BLaER1 (cell line): ENCODE measurements at regions not wholly inside any gene's neighbourhood (a gene's known extent, or its start where the extent isn't known, plus 50 kb on each side); places are given as distances from the start of the nearest gene placed in this dataset.

Experiments
- H3K27ac ChIP-seq: shearing (Covaris generic); formaldehyde crosslinking; 2 replicates; pipeline ENCODE4 v1.8.1; 2022
- H3K27me3 ChIP-seq: shearing (Covaris generic); formaldehyde crosslinking; 2 replicates; pipeline ENCODE4 v1.8.1; 2022
- H3K36me3 ChIP-seq: shearing (Covaris generic); formaldehyde crosslinking; 2 replicates; pipeline ENCODE4 v1.8.1; 2022
- H3K4me1 ChIP-seq: shearing (Covaris generic); formaldehyde crosslinking; 2 replicates; pipeline ENCODE4 v1.8.1; 2022
- H3K4me2 ChIP-seq: shearing (Covaris generic); formaldehyde crosslinking; 2 replicates; pipeline ENCODE4 v1.8.1; 2022
- H3K4me3 ChIP-seq: shearing (Covaris generic); formaldehyde crosslinking; 2 replicates; pipeline ENCODE4 v1.8.1; 2022
- H3K9ac ChIP-seq: shearing (Covaris generic); formaldehyde crosslinking; 2 replicates; pipeline ENCODE4 v1.8.1; 2022
- H3K9me3 ChIP-seq: shearing (Covaris generic); formaldehyde crosslinking; 2 replicates; pipeline ENCODE4 v1.8.1; 2022
- H4K20me1 ChIP-seq: shearing (Covaris generic); formaldehyde crosslinking; 2 replicates; pipeline ENCODE4 v1.8.1; 2022
- Cebpa-rat ChIP-seq: shearing (Covaris generic); IDR thresholded peaks from 2 replicates; pipeline ENCODE4 v1.8.1; 2022

DNA sequence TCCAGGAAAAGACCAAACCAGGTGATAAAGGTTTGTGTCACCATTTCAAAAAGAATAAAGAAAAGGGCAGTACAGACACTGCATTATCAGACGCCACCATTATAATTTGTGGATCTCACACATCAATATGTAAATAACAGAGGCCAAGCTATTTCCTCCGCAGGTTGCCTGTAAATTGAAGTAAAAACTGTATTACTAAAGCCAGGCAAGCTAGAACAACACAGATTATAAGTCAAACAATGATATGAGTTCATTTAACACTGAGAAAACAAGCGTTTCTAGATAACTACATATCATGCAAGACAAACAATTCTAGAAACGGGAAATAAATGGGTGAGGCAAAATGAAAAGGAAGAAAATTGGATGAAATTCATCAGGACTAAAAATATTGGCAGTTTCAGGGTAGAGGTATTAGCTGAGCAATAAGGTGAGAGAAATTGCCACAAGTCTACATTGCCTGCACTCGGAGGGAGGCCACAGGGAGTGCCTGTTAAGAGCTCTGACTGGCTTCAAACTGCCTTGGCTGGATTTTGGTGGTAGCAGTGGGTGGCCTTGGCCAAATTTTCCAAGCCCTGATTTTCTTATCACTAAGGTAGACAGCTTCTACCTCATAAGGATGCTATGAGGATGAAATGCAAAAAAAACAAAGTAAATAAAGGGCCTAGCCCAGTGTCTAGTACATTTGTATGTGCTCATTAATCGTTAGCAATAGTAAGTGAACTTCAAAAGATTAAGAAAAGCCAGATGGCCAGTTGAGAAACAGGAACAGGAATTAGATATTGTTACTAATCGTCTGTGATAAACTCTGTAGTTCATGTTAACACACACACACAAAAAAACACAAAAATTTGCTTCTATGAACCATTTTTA, 240.0 kb upstream of the NFE2L3 start:
- Histone ChIP-seq H4K20me1 (no peaks in the 10 kb centered on the region), H3K4me1 (no peaks in the 10 kb centered on the region), H3K4me3 (no peak overlapping the region), H3K27me3 (no peaks in the 10 kb centered on the region), H3K9me3 (no peaks in the 10 kb centered on the region), H3K27ac (no peak overlapping the region), H3K36me3 (no peaks in the 10 kb centered on the region), H3K4me2 (no peak overlapping the region), H3K9ac (no peak overlapping the region)
- no peak for TF ChIP-seq Cebpa-rat

DNA sequence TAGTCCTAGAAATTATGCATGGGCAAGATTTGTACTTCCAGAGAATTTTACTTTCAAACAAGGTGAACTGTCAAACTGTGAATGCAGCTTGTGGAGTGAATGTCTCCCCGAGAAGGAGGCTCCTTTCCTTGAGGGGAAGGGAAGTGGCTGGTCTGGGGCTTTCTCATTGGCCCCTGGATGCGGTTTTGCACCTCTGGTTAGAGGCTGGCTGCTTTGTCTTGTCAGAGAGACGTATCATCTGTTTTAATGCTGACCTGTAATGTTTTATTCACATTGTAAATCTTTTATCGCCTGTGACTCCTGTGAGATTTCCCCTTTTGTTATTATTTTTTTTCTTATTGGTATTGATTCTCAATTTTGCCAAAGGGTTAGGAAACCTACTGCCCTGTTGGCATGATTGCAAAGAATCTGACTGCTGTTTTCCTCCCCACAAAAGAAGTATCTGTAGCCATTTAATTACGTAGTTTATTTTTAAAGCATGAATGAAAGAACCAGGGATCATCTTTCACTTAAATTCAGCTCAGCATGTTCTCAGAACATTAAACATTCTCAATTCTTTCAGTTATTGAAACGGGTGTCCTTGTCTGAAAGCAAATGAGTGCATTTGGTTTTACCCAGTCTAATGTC, 238.3 kb upstream of the NFE2L3 start:
- Histone ChIP-seq H3K4me3 (no peak overlapping the region), H3K36me3 (no peaks in the 10 kb centered on the region), H3K9ac (no peak overlapping the region), H3K27me3 (no peaks in the 10 kb centered on the region), H3K9me3 (peaks cover 9% of the 10 kb centered on the region), H4K20me1 (no peaks in the 10 kb centered on the region), H3K27ac (no peak overlapping the region), H3K4me1 (no peaks in the 10 kb centered on the region), H3K4me2 (no peak overlapping the region)
- TF ChIP-seq Cebpa-rat = no peak

DNA sequence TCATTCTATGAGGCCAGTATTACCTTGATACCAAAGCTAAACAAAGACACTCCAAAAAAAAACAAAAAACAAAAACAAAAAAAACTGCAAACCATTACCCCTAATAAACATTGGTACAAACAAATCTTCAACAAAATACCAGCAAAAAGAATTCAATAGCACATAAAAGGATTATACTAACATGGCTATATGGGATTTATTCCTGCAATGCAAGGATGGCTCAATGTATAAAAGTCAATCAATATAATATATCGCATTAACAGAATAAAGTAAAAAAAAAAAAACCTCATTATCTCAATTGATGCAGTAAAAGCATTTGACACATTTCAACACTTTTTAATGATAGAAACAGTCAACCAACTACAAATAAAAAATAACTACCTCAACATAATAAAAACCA, 233.3 kb upstream of the NFE2L3 start:
- H3K9me3 ChIP-seq = peaks cover 14% of the 10 kb centered on the region
- no peak overlapping the region for H3K9ac ChIP-seq
- no peaks in the 10 kb centered on the region for H3K36me3 ChIP-seq
- H3K27me3 ChIP-seq = no peaks in the 10 kb centered on the region
- no peak overlapping the region for H3K4me3 ChIP-seq
- TF ChIP-seq Cebpa-rat = no peak
- H3K27ac ChIP-seq = no peak overlapping the region
- no peaks in the 10 kb centered on the region for H4K20me1 ChIP-seq
- no peaks in the 10 kb centered on the region for H3K4me1 ChIP-seq
- H3K4me2 ChIP-seq = no peak overlapping the region

DNA sequence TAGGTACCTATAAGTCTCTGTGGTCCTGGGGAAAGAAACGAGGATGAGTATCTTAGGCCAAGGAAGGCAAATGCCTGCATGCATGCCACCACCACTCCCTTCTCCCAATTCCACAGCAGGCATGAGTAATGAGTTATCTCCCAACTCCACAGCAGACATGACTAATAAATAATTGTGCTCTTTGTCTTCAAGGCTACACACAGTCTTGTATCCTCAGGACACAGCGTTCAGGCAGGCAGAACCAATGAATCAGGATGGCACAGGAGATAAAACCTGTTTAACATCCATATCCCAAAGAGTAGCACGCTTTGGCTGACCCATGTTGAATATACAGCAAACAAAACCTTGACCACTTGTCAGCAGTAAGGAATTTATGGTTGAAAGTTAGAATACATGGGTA, 229.7 kb upstream of the NFE2L3 start:
- no peaks in the 10 kb centered on the region for H3K36me3 ChIP-seq
- H3K4me1 ChIP-seq = no peaks in the 10 kb centered on the region
- no peak overlapping the region for H3K27ac ChIP-seq
- no peaks in the 10 kb centered on the region for H4K20me1 ChIP-seq
- TF ChIP-seq Cebpa-rat = no peak
- no peak overlapping the region for H3K4me2 ChIP-seq
- H3K4me3 ChIP-seq = no peak overlapping the region
- H3K27me3 ChIP-seq = no peaks in the 10 kb centered on the region
- H3K9me3 ChIP-seq = peaks cover 11% of the 10 kb centered on the region
- H3K9ac ChIP-seq = no peak overlapping the region

DNA sequence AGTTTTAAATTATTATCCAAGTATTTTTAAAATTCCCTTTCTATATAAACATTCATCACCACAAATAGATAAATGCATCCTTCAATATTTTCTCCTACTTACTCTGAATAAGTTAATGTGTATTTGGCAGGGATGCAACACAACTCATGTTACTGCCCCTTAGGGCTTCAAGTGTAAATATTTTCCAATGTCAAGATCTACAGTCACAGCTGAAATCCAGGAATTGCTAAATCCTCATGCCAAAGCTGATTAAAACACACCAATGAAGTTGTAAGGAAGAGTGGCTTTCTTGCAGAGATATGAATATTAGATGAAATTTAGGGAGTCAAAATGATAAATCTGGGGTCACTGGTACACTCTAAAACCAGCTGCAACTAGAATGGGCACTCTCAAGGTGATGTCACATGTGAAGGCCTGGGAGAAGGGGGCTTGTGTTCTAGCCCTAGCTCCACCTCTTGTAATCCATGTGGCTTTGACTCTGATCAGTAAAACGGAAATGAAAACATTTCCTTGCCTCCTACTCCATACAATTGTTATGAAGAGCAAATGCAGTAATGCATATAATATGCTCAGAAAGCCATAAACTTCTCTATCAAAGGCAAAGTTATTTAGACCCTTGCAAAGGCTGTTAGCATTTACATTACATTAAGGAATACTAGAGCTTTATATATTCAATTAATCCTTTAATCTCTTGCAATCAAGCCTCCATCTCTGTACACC, 228.1 kb upstream of the NFE2L3 start:
- TF ChIP-seq Cebpa-rat = no peak
- H3K4me3 ChIP-seq = no peak overlapping the region
- peaks cover 3% of the 10 kb centered on the region; the same call in 1 of the 2 replicates for H3K9me3 ChIP-seq
- H3K27ac ChIP-seq = no peak overlapping the region
- H3K27me3 ChIP-seq = no peaks in the 10 kb centered on the region
- H3K4me1 ChIP-seq = no peaks in the 10 kb centered on the region
- no peak overlapping the region for H3K4me2 ChIP-seq
- H4K20me1 ChIP-seq = no peaks in the 10 kb centered on the region
- no peak overlapping the region for H3K9ac ChIP-seq
- no peaks in the 10 kb centered on the region for H3K36me3 ChIP-seq

DNA sequence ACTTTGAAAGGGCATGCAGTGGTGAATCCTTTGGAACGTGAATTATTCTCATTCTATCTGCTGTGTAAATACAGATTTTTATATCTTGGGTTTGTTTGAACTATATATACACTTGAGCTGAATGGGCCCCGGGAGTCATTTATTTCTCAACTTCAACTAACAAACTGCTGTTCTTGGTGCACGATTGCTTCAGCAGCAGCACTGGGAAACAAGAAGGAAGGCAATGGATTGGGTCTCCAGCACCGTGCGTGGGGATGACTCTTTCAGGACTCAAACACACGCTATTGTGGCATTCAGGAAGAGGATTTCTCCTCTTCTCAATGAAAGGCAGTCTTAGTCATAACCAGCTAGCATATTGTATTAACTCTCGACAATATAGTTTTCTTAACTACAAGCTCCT, 226.0 kb upstream of the NFE2L3 start:
- no peak overlapping the region for H3K4me2 ChIP-seq
- no peaks in the 10 kb centered on the region for H3K36me3 ChIP-seq
- H3K4me3 ChIP-seq = no peak overlapping the region
- no peaks in the 10 kb centered on the region for H3K9me3 ChIP-seq
- no peaks in the 10 kb centered on the region for H3K27me3 ChIP-seq
- TF ChIP-seq Cebpa-rat = no peak
- no peaks in the 10 kb centered on the region for H4K20me1 ChIP-seq
- H3K27ac ChIP-seq = no peak overlapping the region
- no peaks in the 10 kb centered on the region for H3K4me1 ChIP-seq
- H3K9ac ChIP-seq = no peak overlapping the region

DNA sequence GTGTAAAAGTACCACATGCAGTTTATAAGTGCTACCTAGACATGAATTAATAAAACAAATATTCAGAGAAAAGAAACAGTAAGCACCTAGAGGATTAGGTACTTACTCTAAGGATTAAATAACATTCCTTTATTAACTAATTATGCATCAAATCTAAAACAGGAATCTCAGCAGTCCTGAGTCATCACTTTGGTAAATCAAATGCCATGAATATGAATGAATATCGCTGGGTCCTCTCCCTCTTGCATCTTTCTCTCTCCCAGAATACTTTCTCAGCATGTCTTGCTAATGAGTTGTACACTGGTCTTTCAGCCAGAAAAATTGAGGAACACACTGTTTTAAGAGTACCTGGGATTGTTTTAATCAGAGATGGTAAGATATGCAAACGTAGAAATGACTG, 225.5 kb upstream of the NFE2L3 start:
- no peaks in the 10 kb centered on the region for H3K36me3 ChIP-seq
- H3K9me3 ChIP-seq = no peaks in the 10 kb centered on the region
- TF ChIP-seq Cebpa-rat = no peak
- no peak overlapping the region for H3K4me2 ChIP-seq
- H4K20me1 ChIP-seq = no peaks in the 10 kb centered on the region
- no peak overlapping the region for H3K27ac ChIP-seq
- no peak overlapping the region for H3K9ac ChIP-seq
- no peak overlapping the region for H3K4me3 ChIP-seq
- no peaks in the 10 kb centered on the region for H3K4me1 ChIP-seq
- no peaks in the 10 kb centered on the region for H3K27me3 ChIP-seq

DNA sequence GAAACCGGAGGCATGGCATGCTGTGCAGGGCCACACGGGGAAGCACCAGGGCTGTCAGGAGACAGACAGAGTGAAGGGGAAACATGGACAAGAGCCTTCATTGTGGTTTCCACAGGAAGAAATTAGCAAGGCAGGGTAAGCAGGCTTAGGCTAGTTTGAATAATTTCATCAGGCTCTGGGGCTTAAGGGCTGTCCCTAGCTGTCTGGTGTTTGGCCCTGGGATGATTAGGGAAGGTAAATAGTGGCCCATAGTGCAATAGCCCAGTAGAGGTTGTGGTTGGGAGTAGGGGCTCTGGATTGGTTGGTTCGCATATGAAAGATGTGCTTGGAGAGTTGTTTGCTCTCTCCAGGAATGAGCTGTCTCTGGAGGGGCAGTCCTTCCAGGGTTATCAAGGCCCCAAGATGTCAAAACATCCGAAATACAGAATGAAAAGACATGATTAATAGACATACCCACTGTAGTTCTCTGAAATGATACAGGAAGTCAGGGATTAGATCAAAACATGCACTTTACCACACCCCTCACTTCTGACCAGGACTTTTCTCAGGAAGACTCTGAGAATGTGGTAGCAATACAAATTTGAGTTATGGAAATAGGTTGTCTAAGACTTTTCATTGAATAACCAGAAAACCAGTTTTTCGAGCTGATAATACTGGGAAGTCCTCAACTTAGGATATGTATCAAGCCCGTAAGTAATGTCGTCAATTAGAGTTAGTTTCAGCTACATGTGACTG, 224.9 kb upstream of the NFE2L3 start:
- Histone ChIP-seq H3K4me1 (no peaks in the 10 kb centered on the region), H3K4me2 (no peak overlapping the region), H3K9me3 (no peaks in the 10 kb centered on the region), H4K20me1 (no peaks in the 10 kb centered on the region), H3K36me3 (no peaks in the 10 kb centered on the region), H3K9ac (no peak overlapping the region), H3K27ac (no peak overlapping the region), H3K4me3 (no peak overlapping the region), H3K27me3 (no peaks in the 10 kb centered on the region)
- no peak for TF ChIP-seq Cebpa-rat

DNA sequence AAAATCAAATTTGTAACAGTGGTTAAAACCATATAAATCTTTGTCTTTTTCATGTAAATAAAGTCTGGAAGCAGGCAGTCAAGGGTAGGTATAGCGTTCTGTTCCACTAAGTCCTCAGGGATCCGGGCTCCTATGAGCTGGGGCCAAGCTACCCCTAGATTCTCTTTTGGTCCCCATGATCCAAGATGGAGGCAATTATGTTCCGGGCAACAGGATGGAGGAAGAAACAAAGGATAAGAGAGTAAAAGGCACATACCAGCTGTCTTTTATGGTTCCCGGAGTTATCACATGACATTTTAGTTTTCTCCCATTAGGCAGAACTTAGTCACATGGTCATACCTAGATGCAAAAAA, 224.4 kb upstream of the NFE2L3 start:
- TF ChIP-seq Cebpa-rat = no peak
- Histone ChIP-seq H3K4me1 (no peaks in the 10 kb centered on the region), H3K4me2 (no peak overlapping the region), H3K4me3 (no peak overlapping the region), H3K9me3 (peaks cover 1% of the 10 kb centered on the region; the same call in 1 of the 2 replicates), H3K27ac (no peak overlapping the region), H3K9ac (no peak overlapping the region), H3K27me3 (no peaks in the 10 kb centered on the region), H4K20me1 (no peaks in the 10 kb centered on the region), H3K36me3 (no peaks in the 10 kb centered on the region)
